GM13976 (cell line): ENCODE measurements at regions not wholly inside any gene's neighbourhood (a gene's known extent, or its start where the extent isn't known, plus 50 kb on each side); places are given as distances from the start of the nearest gene placed in this dataset.

Experiments
- DNase-seq: peaks from one replicate; pipeline ENCODE4 v3.0.0; 2012; ENCODE audit warnings: low spot score
- CTCF ChIP-seq: IDR thresholded peaks from 2 replicates; pipeline ENCODE4 v1.5.1; 2012; ENCODE audit warnings: borderline replicate concordance, mild to moderate bottlenecking; ENCODE audit not compliant: insufficient read depth; ENCODE audit errors: extremely low read depth, missing control alignments, control extremely low read depth
- in situ Hi-C: fragments of 300-500 bp; cut with MboI; formaldehyde crosslinking; loops from one replicate; pipeline ENCODE4 v1.12.0; 2022; ENCODE audit warnings: low sequenced_read_pairs, mixed read lengths, inconsistent platforms; ENCODE audit not compliant: unreplicated experiment

- no peak for DNase-seq
- in situ Hi-C loops, result no loop called here
- TF ChIP-seq CTCF, result no peak
These were observed 456.9 kb downstream of the BCAT1 start for GRCh38 chr12:24491968-24492367.

GRCh38 chr12:24489939-24490338 is 459.0 kb downstream of the BCAT1 start:
- no peak for TF ChIP-seq CTCF
- no peak for DNase-seq
- in situ Hi-C loops, result no loop called here

GRCh38 chr12:24488906-24489619 is 459.8 kb downstream of the BCAT1 start:
- no peak for DNase-seq
- no peak for TF ChIP-seq CTCF
- in situ Hi-C loops, result no loop called here

- no peak for TF ChIP-seq CTCF
- no peak for DNase-seq
- in situ Hi-C loops, result no loop called here
These were observed 460.8 kb downstream of the BCAT1 start for GRCh38 chr12:24488091-24488596.

GRCh38 chr12:24487606-24488005 is 461.3 kb downstream of the BCAT1 start:
- DNase-seq, result no peak
- in situ Hi-C loops, result no loop called here
- TF ChIP-seq CTCF, result no peak

- DNase-seq, result no peak
- TF ChIP-seq CTCF, result no peak
- in situ Hi-C loops, result no loop called here
These were observed 465.2 kb downstream of the BCAT1 start for GRCh38 chr12:24483732-24484131.
